Epithelial cell of esophagus (primary cell): ENCODE measurements at regions not wholly inside any gene's neighbourhood (a gene's known extent, or its start where the extent isn't known, plus 50 kb on each side); places are given as distances from the start of the nearest gene placed in this dataset.

Experiments used
- DNase-seq: peaks from one replicate; pipeline ENCODE4 v3.0.0; 2010; ENCODE audit warnings: low read depth
- H3K4me3 ChIP-seq: 2 replicates; pipeline ENCODE4 v1.5.1; 2011; ENCODE audit warnings: mild to moderate bottlenecking, low read length, control low read depth
- TF ChIP-seq, protein P1 (sequence below): IDR thresholded peaks from 2 replicates; pipeline ENCODE4 v1.5.1; 2011; ENCODE audit warnings: low read depth, mild to moderate bottlenecking, low read length, control low read depth, inconsistent platforms; ENCODE audit not compliant: insufficient read depth; ENCODE audit errors: missing control alignments

DNA sequence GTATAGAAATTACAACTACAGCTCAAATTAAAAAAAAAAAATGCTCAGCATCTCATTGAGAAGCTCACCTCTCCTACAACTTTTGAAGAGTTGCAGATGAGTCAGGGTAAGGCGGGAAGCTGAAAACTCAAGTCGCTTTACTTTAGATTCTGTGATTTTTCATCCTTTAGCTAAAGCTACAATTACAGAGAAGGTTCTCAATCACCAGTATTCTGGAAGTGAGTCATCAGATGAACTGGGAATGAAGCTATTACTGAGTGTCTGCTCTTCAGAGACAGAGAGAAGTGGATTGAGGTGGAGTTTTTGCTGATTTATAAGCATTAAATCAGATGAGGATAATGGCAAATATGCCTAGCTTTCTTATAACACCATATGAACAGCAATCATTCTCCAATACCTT, 91.9 kb downstream of the TFAP2A start:
- TF ChIP-seq, protein P1, sequence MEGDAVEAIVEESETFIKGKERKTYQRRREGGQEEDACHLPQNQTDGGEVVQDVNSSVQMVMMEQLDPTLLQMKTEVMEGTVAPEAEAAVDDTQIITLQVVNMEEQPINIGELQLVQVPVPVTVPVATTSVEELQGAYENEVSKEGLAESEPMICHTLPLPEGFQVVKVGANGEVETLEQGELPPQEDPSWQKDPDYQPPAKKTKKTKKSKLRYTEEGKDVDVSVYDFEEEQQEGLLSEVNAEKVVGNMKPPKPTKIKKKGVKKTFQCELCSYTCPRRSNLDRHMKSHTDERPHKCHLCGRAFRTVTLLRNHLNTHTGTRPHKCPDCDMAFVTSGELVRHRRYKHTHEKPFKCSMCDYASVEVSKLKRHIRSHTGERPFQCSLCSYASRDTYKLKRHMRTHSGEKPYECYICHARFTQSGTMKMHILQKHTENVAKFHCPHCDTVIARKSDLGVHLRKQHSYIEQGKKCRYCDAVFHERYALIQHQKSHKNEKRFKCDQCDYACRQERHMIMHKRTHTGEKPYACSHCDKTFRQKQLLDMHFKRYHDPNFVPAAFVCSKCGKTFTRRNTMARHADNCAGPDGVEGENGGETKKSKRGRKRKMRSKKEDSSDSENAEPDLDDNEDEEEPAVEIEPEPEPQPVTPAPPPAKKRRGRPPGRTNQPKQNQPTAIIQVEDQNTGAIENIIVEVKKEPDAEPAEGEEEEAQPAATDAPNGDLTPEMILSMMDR = no peak
- DNase-seq = peak; percentile 54
- no peak overlapping the region for H3K4me3 ChIP-seq

DNA sequence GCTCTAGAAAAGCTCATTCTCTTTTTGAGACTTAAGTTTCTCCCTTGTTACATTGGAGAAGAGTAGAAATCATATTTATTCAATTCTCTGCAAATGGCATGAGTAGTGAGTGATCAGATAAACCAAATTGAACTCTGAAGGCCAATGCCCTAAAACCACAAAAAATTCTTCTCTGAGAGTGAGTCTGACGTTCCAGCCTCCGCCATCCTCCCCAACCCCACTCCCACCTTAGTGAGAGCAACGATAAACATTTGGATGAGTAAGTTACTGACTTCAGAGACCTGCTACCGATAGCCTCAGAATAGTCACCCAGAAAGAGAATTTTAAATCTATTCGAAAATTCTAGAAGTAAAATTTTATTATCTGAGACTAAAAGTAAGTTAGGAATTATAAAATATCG, 94.6 kb downstream of the TFAP2A start:
- H3K4me3 ChIP-seq = no peak overlapping the region
- no peak for DNase-seq
- TF ChIP-seq, protein P1 = no peak

DNA sequence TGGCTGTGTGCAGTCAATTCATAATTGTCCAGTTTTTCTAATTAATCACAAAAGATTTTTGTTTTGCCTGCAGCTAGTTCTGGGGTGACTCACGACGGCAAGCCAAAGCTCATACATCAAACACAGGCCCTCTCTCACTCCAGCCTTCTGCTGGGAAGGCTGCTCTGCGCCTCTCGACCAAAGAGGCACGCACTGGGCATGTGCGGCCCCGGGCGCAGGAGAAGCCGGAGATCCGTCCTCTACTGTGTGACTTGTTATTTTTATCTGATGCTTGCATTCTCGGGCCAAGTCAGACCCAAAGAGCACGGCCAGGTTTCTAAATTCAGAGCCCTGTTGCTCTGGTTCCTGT, 98.5 kb downstream of the TFAP2A start:
- H3K4me3 ChIP-seq = no peak overlapping the region
- TF ChIP-seq, protein P1 = no peak
- peak; percentile 97 for DNase-seq

DNA sequence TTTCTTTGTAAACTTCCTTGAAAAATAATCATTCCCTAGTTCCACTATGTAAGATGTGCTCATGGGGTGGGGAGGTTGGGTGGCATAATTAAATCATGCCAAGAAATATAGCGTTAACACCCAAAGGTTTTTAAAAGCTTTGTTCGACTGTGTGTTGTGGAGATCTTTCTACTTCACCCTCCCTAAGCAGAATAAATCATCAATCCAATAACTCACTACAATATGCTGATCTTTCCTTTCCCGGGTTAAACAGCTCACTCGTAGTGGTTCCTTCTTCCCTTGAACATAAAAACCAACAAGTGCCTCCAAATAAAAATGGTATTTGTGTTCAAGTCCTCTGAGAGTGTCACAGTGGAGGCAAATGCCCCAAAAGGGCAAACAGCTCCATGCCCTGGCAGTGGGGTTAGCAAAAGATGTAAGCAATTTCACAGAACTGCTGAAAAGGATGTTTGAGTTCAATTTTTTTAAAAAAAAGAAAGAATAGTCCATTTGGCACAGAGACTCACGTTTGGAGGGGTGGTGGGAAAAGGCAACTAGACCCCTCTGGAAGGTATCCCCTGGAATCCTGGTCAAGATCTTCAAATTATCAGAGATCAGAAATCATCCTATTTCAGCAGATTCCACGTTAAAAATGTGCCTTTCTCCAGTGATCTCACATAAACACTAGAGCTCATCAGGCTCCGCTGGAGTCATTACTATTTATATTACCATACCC, 99.1 kb downstream of the TFAP2A start:
- no peak overlapping the region for H3K4me3 ChIP-seq
- TF ChIP-seq, protein P1 = no peak
- DNase-seq = no peak

DNA sequence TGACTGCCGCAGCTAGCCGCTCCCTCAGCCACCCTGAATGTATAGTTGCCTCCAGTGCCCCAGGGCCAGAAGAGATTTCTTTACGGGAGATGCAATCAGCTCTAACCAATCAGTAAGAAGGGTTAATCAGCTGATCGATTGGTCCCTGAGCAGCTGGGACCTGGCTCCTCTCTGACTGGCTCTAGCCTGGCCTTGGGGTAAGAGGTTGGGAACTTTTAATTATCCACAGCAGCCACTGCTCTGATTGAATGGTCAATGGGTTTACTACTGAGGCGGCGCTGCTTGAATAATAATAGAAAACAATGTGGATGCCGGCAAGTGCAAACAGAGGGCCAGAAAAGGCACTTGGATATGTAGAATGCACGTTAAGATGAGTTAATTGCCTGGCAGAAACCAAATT, 99.8 kb downstream of the TFAP2A start:
- H3K4me3 ChIP-seq = no peak overlapping the region
- TF ChIP-seq, protein P1 = no peak
- DNase-seq = no peak

DNA sequence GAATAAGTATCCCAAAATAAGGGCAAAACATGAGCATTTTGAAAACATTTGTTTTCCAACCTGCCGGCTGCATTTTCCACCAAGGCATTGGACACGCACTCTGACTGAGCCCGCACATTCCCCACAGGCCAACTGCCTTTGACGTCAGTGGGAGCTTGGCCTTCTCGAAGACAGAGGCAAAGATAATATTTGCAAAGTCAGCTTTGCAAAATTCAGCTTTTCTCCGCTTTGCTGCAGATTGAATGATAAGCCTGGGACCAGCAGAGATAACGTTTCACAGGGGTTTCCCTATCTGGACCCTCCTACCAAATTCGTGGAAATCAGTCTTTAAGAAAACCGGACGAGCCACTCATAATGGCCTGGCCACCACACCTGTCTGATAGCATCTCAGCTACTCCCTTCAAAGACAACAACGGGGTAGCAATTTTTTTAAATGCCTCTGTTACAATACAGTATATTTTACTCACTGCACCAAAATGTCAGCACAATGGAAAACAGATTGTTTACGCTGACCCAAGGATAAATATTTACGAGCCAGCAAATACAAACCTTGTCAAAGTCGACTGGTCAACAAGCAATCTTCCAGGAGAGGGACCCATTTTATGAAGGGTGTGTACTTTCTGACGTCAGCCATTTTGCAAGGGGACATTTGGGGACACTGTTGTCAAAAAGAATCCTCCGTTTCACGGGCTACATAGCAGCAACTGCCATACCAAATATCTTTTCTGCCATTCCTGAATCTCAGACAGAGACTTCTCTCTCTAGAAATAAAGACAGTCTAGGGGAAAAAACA, 100.5 kb downstream of the TFAP2A start:
- no peak for DNase-seq
- TF ChIP-seq, protein P1 = no peak
- no peak overlapping the region for H3K4me3 ChIP-seq
